ENCODE measurements at regions not wholly inside any gene's neighbourhood (a gene's known extent, or its start where the extent isn't known, plus 50 kb on each side); places are given as distances from the start of the nearest gene placed in this dataset.
"Not testable (repeated sequence)": the region's sequence is repeated elsewhere in the genome, so short reads cannot be mapped to it uniquely, and the experiment has no call there.

DNA sequence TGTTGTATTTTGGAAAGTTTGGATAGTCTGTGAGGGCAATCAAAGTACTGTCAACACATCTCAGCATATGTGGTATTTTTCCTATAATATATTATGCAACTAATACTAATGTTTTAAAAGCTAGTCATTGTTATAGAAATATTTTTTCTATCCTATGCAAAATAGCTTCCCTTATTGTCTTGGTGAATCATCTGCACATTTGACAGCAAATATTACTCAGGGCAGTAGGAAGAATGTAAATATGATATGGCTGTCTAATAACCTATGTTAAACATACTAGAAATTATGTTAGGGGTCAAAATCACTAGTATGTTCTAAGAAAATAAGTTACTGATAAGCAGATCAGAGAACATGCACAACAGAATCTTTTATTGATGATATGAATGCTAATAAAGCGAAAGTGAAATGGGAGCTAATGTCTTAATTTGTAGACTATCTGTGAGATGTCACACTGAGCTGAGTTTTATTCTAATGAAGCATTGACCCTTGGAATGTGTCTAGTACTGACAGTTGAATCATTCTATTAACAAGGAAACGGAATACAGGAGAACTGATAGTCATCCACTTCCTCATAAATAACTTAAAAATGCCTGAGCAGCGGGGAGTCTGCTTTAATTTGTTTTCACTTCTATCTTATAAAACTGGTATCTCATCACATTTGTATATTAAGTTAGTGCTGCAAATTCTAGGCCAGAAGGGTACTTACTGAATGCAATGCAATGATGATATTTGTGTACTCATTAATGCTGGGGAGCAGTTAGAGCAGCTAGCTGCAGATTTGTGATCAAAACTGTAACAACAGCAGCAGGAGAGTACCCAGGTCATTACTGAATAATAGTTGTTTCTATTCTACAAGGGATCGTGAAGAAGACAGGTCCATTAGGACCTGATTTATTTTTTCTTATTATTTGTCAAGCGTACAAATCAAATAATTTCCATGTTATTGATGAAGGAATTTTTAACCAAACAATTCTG, 440.3 kb upstream of the AADAT start:
- no peak for DNase-seq

- no peak for DNase-seq
Measured at GRCh38 chr4:170526471-170526870, 436.7 kb upstream of the AADAT start.

- no peak for DNase-seq
Measured at GRCh38 chr4:170522427-170522970, 432.7 kb upstream of the AADAT start.

- no peak for DNase-seq
Measured at GRCh38 chr4:170497689-170498088, 407.9 kb upstream of the AADAT start.

DNA sequence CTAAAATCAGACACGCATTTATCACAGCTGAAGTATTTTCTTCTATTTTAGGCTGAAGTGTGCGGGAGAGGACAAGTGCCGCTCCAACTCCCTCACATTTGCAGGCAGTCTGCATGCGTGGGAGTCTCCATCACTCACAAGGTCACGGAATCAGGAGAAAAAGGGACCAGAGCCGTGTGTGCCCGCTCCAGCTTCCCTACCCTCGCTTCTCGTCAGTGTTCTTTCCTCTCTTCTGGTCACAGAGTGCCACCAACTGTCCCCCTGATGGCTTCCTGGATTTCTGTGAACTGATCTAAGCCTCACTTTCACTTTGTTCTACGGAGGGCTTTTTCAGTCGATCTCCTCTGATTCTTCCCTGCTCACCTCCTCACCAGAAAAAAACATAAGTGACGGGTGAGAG, 407.4 kb upstream of the AADAT start:
- no peak for DNase-seq

- DNase-seq: no peak
Measured at GRCh38 chr4:170491981-170492380, 402.2 kb upstream of the AADAT start.

GRCh38 chr4:170476351-170476750, 386.6 kb upstream of the AADAT start:
- DNase-seq: no peak

DNA sequence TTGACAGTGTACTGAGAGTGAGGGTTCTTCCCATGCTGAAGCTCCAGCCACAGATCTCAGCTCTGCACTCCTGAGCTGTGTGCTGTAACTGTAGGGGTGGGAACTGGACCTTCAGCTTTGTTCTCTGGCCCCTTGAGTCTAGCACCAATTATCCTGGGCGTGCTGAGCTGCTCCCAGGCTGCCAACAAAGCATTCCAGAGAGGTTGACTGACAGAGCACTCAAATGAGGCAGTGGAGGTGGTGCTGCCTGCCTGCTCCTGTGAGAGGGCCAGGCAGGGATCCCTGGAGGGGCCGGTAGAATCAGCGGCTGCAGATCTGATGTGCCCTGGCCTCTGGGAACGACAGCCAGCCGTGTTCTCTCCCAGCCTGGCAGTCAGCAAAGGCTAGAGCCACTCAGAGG, 375.7 kb upstream of the AADAT start:
- DNase-seq: no peak

- no peak for DNase-seq
Measured at GRCh38 chr4:170464614-170465197, 374.9 kb upstream of the AADAT start.

DNA sequence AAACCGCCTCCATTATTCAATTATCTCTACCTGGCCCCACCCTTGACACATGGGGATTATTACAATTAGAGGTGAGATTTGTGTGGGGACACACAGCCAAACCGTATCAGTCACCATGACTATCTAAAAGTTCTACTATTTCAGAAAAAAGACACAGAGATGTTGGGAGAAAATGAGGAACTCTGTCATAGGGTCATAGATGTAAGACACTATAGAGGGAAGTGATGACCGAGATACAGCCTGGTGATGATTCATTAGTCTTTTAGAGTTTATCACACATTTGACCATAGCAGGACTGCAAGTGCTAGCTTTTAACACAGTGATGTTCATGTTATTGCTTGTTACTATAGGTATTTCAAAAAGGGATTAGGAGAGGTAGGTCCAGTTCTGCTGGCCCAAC, 357.0 kb upstream of the AADAT start:
- DNase-seq: no peak

DNA sequence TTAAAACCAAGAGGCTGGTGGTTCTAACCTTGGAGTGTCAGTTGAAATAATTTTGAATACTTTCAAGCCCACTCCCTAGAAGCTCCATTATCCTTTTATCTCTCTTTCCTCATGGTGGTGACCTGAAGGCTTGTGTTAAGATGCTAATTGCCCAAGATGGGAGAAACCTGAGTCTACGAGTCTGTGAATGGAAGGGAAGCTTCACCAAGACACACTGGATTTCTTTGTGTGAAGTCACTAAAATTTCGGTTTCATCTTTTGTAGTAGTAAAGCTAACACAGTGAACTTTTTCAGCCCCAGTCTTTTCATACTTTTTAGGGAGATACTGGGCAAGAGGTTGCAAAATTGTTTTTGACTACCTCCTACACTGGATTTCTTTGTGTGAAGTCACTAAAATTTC, 351.4 kb upstream of the AADAT start:
- not testable (repeated sequence) for DNase-seq

- DNase-seq: no peak
Measured at GRCh38 chr4:170428929-170429328, 339.2 kb upstream of the AADAT start.

DNA sequence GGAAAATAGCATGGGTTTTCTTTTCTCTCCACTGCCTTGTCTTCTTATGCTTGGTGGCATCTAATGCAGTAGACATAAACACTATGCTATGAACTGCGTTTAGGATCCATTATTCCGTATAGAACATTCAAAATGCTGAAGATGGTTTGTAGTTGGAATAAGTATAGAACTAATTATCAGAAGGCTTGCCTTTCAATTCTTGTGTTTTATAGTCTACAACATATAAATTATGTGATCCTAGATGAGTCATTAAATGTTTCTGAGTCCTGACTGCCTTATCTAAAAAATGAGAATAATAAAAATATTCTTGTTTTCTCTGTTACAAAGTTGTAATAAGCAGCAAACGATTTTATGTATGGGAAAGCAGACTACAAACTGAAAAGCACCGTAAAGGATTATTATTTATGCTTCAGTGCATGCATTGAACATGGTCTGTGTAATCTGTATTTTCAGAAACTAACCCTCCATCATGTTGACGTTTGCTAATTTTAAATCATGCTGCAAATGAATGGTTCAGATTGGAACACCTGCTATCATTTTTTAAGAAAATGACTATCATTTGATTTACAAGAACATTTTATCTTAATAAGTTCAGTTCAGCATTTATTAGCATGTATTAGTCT, 335.9 kb upstream of the AADAT start:
- DNase-seq: no peak

GRCh38 chr4:170425040-170425439, 335.3 kb upstream of the AADAT start:
- DNase-seq: no peak

GRCh38 chr4:170423137-170423536, 333.4 kb upstream of the AADAT start:
- DNase-seq: no peak

DNA sequence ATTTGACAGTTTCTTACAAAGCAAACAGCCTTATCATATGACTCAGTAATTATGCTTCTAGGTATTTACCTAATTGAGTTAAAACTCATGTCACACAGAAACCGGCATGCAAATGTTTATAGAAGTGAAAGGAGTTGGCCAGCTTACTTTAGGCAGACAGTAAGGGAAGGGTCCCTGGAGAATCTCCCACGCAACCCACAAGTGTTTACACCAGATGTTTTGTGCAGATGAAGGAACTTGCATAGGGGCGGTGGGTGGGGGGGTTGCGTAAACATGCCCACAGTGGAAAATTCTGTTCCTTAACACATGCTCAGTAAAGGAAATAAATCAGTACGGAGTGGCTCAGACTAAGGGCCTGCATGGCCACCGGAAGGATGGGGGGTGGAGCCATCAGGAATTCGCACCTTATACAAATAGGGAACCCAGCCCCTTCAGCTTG, 330.5 kb upstream of the AADAT start:
- no peak for DNase-seq

GRCh38 chr4:170414961-170415360, 325.2 kb upstream of the AADAT start:
- DNase-seq: no peak

GRCh38 chr4:170414360-170414759, 324.6 kb upstream of the AADAT start:
- no peak for DNase-seq

GRCh38 chr4:170413951-170414350, 324.2 kb upstream of the AADAT start:
- DNase-seq: no peak

DNA sequence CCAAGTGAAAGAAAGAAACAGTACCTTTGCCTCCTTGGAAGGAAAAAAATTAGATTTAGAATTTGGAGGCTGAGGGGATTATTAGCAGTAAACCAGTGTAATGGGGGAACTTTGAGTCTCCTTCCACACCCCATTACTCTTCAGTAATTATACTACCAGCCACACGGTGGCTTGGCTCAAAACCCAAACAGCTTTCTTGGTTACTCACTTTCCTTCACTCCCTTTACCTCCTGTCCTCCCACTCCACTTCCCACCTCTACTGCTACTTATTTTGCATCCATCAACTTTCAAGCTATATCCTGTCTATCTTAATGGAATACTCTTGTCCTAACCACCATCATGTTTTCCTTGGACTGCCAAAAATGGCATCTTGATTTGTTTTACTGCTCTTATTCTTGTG, 310.6 kb upstream of the AADAT start:
- DNase-seq: no peak

DNA sequence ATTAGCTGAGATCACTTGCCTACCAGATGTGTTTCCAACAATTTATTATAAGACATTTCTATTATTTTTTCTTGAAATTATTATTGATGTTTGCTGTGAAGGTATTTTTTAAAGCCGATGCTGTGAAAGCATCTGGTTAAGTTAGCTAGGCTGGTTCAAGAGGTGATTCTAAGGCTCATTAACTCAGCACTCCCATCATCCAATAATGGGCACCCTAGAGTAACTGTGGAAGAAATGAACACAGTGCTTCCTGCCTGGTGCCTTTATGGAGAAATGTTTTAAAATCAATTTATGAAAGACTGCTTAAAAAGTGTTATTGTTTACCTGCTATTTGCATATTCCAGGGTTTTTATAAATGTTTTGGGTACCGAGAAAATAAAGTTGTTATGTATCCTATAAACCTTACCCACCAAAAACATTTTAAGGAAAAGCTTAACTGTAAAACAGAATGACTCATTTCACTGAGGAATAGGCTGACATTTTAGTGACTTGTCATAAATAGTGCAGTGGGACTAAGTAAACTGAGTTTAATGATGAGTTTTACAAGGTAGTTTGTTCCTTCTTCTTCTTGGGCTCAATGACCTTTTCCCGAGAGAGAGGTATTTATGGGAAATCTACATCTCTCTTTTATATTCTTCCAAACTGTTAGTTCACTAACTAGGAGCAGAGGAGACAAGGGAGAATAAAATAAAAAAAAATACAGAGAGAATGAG, 310.0 kb upstream of the AADAT start:
- DNase-seq: no peak

GRCh38 chr4:170398218-170398617, 308.5 kb upstream of the AADAT start:
- no peak for DNase-seq

GRCh38 chr4:170395773-170396172, 306.0 kb upstream of the AADAT start:
- no peak for DNase-seq

All from 8988T (cell line).